Glutamatergic neuron (in vitro differentiated cells): ENCODE measurements at regions not wholly inside any gene's neighbourhood (a gene's known extent, or its start where the extent isn't known, plus 50 kb on each side); places are given as distances from the start of the nearest gene placed in this dataset.

Experiments used
- DNase-seq: peaks from one replicate; pipeline ENCODE4 v3.0.0; 2022
- H3K27ac Mint-ChIP-seq: one replicate; pipeline ENCODE4 v1.8.0; 2020; ENCODE audit warnings: mild to moderate bottlenecking, mixed read lengths, inconsistent platforms; ENCODE audit not compliant: unreplicated experiment
- H3K27me3 Mint-ChIP-seq: one replicate; pipeline ENCODE4 v1.8.0; 2020; ENCODE audit warnings: mild to moderate bottlenecking, moderate library complexity, mixed read lengths, inconsistent platforms; ENCODE audit not compliant: unreplicated experiment
- H3K36me3 Mint-ChIP-seq: one replicate; pipeline ENCODE4 v1.8.0; 2020; ENCODE audit warnings: mild to moderate bottlenecking, mixed read lengths, inconsistent platforms; ENCODE audit not compliant: unreplicated experiment
- H3K4me1 Mint-ChIP-seq: one replicate; pipeline ENCODE4 v1.8.0; 2020; ENCODE audit warnings: mild to moderate bottlenecking, low read depth, mixed read lengths, inconsistent platforms; ENCODE audit not compliant: unreplicated experiment
- H3K4me3 Mint-ChIP-seq: one replicate; pipeline ENCODE4 v1.8.0; 2020; ENCODE audit warnings: mild to moderate bottlenecking, mixed read lengths, inconsistent platforms; ENCODE audit not compliant: unreplicated experiment
- H3K9me3 Mint-ChIP-seq: one replicate; pipeline ENCODE4 v1.8.0; 2020; ENCODE audit warnings: mild to moderate bottlenecking, moderate library complexity, mixed read lengths, inconsistent platforms; ENCODE audit not compliant: unreplicated experiment
- CTCF ChIP-seq: fragments of 200-600 bp; sonication (generic); IDR thresholded peaks from one replicate; pipeline ENCODE4 v1.5.0; 2021; ENCODE audit not compliant: partially characterized antibody, unreplicated experiment

DNA sequence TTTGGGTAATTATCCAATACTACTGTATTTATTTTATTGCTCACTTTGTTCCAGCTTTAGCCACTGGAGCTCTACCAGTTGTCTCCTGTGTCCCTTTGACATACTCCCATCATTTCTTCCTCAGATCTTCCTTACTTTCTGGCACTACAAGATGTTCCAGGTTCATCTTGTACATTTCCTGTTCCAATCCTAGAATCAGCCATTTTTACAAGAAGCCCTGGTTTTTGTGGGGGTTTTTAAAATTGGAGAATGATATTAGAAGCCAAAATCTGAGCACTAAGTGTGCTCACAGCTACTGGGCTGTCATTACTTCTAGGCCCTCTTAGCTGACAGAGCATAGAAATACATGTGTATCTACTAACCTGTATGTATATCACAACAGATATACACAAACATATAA, 164.3 kb downstream of the ZFP36L2 start:
- Mint-ChIP-seq H3K27me3 (peaks cover under 1% of the 10 kb centered on the region), H3K4me1 (peaks cover 3% of the 10 kb centered on the region), H3K36me3 (peaks cover 15% of the 10 kb centered on the region), H3K4me3 (no peak overlapping the region), H3K9me3 (peaks cover 11% of the 10 kb centered on the region), H3K27ac (no peak overlapping the region)
- no peak for DNase-seq
- TF ChIP-seq CTCF = no peak

DNA sequence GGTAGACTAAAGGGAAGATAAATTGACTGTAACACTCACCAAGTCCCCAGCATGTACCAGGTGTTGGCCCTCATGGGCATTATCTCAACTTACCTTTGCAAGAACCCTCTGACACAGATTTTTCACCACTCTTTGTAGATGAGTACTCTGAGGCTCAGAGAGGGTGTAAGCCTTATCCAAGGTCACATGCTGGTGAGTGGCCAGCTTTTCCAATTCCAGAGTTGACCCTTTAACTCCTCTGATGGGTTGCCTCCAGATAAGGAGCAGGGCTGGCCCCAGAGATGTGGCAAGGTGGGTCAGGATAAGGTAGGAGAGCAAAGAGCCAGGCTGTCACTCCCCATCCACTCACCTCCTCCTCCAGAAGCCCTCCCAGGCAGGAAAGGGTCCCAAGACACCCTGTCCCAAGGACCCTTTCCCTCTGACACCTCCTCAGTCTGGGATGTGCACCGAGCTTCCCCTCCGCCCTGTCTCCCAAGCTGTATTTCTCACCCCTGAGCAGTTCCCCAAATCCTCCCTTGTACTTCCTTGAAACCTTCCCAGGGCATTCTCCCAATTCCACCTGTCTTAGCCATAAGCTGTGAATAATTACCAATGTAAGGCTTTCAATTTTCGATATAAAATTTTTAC, 165.9 kb downstream of the ZFP36L2 start:
- Mint-ChIP-seq H3K27me3 (no peaks in the 10 kb centered on the region), H3K9me3 (peaks cover 13% of the 10 kb centered on the region), H3K4me1 (peaks cover 3% of the 10 kb centered on the region), H3K4me3 (no peak overlapping the region), H3K27ac (no peak overlapping the region), H3K36me3 (peaks cover 15% of the 10 kb centered on the region)
- no peak for DNase-seq
- no peak for TF ChIP-seq CTCF

GRCh38 chr2:43059183-43059897, 167.1 kb downstream of the ZFP36L2 start:
- no peaks in the 10 kb centered on the region for H3K27me3 Mint-ChIP-seq
- H3K4me3 Mint-ChIP-seq = no peak overlapping the region
- peaks cover 9% of the 10 kb centered on the region for H3K9me3 Mint-ChIP-seq
- DNase-seq = no peak
- TF ChIP-seq CTCF = no peak
- H3K27ac Mint-ChIP-seq = no peak overlapping the region
- peaks cover 11% of the 10 kb centered on the region for H3K36me3 Mint-ChIP-seq
- H3K4me1 Mint-ChIP-seq = peaks cover 6% of the 10 kb centered on the region

- H3K27ac Mint-ChIP-seq = no peak overlapping the region
- no peak for DNase-seq
- peaks cover 6% of the 10 kb centered on the region for H3K9me3 Mint-ChIP-seq
- H3K4me3 Mint-ChIP-seq = no peak overlapping the region
- H3K27me3 Mint-ChIP-seq = no peaks in the 10 kb centered on the region
- no peak for TF ChIP-seq CTCF
- peaks cover 7% of the 10 kb centered on the region for H3K4me1 Mint-ChIP-seq
- H3K36me3 Mint-ChIP-seq = peaks cover 5% of the 10 kb centered on the region
Measured at GRCh38 chr2:43058726-43059110, 167.7 kb downstream of the ZFP36L2 start.
